ENCODE measurements at regions not wholly inside any gene's neighbourhood (a gene's known extent, or its start where the extent isn't known, plus 50 kb on each side); places are given as distances from the start of the nearest gene placed in this dataset.

DNA sequence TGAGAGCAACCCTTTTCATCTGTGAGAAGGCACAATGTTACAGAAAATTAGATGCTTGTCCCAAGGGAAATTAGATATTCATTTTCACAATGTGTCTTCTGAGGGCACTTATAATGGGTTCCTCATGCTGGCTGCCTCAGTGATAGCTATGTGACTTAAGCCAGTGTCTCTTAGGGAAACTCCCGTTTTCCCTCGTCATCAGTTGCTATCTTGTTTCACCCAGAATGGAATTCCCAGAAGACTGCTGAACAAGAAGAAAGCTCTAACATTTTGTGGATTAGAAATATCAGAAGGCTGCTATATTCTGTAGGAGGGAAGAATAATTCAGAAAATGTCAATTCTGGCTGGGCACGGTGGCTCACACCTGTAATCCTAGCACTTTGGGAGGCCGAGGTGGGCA is 67.9 kb upstream of the WDR72 start:
- TF ChIP-seq, protein P1, sequence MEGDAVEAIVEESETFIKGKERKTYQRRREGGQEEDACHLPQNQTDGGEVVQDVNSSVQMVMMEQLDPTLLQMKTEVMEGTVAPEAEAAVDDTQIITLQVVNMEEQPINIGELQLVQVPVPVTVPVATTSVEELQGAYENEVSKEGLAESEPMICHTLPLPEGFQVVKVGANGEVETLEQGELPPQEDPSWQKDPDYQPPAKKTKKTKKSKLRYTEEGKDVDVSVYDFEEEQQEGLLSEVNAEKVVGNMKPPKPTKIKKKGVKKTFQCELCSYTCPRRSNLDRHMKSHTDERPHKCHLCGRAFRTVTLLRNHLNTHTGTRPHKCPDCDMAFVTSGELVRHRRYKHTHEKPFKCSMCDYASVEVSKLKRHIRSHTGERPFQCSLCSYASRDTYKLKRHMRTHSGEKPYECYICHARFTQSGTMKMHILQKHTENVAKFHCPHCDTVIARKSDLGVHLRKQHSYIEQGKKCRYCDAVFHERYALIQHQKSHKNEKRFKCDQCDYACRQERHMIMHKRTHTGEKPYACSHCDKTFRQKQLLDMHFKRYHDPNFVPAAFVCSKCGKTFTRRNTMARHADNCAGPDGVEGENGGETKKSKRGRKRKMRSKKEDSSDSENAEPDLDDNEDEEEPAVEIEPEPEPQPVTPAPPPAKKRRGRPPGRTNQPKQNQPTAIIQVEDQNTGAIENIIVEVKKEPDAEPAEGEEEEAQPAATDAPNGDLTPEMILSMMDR (conservative IDR thresholded peaks at IDR 0.05; ENCODE audit: low read length), result no peak
- TF ChIP-seq EZH2phosphoT487 (IDR thresholded peaks at IDR 0.05; ENCODE audit: borderline replicate concordance), result no peak

Measured in Loucy (cell line).